ACHN (cell line): ENCODE measurements at regions not wholly inside any gene's neighbourhood (a gene's known extent, or its start where the extent isn't known, plus 50 kb on each side); places are given as distances from the start of the nearest gene placed in this dataset.
"Not testable (repeated sequence)": the region's sequence is repeated elsewhere in the genome, so short reads cannot be mapped to it uniquely, and the experiment has no call there.

Experiments
- DNase-seq: peaks from one replicate; pipeline ENCODE4 v3.0.0-alpha.2; 2015
- in situ Hi-C: cut with HindIII; loops from 2 replicates; pipeline ENCODE4 v1.10.0; 2017; ENCODE audit warnings: low sequenced_read_pairs, low pct_ligation_motif_present, low pct_unique_long_range_greater_than_20kb

DNA sequence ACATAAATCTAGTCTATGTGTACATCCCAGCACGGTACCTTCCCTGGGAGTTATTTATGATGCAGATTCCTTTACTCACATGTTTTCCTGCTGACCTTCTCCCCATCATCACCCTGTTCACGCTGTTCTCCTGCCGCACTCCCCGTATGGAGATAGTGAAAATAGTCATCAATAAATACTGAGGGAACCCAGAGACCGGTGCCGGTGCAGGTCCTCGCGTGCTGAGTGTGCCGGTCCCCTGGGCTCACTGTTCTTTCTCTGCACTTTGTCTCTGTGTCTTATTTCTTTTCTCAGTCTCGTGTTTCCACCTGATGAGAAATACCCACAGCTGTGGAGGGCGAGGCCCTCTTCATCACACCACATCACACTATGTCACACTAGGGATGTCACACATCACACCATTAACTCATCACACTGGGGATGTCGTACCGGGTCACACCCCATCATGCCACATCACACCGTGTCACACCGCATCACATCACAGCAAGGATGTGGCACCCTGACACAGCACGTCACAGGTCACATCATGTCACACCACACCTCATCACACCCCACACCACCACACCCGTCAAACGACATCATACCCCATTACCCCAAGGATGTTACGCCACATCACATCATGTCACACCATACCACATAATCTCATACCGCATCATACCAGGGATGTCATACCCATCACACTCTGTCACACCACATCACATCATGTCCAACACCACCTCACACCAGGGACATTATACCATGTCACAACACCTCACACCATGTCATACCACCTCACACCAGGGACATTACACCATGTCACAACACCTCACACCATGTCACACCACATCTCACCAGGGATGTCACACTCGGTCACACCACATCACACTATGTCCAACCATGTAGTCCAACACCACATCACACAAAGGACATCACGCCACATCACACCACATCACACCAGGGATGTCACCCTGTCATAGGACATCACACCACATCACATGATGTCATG, 207.0 kb downstream of the TMEM121 start:
- in situ Hi-C loops, result no loop called here
- no peak for DNase-seq

DNA sequence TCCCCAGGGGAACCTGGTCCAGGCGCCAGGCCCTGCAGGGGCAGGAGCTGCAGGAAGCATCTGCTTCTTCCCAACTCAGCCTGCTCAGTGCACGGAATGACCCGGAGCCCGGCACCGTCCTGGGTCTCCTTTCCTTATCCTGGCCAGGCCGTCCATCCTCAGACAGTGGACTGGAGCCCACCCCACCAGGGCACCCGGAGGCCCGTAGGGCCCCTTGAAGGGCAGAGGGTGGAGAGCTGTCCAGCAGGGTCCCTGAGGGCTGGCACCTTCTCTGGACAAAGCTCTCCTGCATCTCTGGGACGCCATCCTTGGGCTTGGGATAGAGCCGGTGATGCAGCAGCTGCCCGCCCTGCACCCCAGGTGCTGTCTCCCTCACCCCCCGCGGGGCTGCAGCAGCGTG, 207.9 kb downstream of the TMEM121 start:
- in situ Hi-C loops, DNase-seq: not testable (repeated sequence)

DNA sequence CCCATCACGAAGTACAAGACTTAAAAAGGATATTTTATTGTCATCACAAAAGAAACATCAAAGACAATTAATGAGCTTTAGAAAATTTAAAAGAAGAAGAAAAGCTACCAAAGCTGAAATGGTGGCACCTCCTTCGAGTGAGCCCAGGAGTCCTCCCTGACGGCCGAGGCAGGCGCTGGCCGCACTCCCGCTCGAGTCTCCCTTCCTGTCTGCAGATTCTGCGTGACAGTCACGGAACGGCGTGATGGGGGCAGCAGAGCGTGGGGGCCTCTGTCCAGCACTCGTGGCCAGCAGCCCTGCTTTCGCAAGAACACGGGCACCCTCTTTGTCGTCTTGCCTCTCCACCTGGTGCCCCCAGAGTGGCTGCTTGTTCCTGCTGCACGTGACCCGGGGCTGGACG, 209.9 kb downstream of the TMEM121 start:
- in situ Hi-C loops, DNase-seq: not testable (repeated sequence)

DNA sequence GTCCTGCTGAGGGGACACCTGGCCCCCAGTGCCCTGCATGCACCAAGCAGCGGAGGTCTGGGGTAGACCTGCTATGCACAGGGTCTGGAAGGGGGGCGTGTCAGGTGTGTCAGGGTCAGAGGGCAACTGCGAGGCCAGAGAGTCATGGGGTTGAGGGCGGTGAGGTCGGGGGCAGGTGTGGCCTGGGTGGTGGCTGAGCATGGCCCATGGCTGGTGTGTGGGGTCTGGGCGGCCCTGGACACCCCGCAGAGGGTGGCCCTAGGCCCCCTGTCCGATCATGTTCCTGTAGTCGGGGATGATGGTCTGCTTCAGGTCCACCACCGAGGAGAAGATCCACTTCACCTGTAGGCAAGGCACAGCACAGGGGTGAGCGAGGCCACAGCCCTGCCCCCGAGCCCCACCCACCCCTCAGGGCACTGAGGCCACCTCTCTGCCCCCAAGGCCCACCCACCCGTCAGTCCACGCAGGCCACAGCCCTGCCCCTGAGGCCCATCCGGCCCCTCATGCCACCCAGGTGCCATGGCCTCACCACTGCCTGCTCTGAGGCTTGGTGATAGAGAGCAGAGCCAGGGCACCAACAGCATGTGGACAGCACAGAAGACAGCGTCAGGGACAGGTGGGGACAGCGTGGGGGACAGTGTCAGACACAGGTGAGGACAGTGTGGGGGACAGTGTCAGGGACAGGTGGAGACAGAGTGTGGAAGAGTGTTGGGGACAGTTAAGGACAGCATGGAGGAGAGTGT, 211.3 kb downstream of the TMEM121 start:
- in situ Hi-C loops, result no loop called here
- DNase-seq, result no peak

GRCh38 chr14:105738638-105739037, 212.3 kb downstream of the TMEM121 start:
- in situ Hi-C loops, result no loop called here
- no peak for DNase-seq

GRCh38 chr14:105739331-105740102, 213.1 kb downstream of the TMEM121 start:
- no peak for DNase-seq
- in situ Hi-C loops, result no loop called here

DNA sequence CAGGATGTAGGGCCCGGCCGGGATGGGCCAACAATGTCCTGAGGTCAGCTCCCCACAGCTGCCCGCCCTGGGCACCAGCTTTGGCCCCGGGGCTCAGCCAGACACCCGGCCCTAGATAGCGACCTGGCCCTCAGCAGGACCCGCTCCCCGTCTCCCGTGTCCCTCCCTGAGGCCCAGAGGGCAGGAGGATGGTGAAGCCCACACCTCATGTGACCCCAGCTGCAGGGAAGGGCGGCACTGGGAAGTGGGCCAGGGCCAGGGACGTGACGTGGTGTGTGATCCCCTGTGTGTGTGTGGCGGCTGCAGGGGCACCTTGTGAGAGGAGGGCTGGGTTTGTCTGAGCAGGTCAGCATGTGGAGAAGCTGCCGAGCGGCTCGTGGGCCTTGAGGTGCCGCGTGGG, 213.9 kb downstream of the TMEM121 start:
- in situ Hi-C loops, DNase-seq: not testable (repeated sequence)

DNA sequence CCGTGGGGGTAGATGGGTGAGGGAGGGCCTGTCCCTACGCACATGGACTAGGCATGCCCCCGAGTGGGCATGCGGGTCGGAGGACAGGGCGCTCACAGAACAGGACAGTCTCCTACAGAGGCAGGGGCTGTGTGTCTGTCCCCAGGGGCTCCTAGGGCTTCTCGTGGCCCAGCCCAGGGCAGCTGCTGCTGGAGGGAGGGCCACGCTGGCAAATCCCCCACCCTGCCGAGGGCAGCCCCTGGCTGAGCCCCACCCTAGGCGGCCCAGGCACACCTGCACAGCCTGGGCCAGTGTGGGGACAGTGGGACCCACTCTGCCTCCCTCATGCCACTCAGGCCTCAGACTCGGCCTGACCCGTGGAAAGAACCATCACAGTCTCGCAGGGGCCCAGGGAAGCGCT, 214.6 kb downstream of the TMEM121 start:
- in situ Hi-C loops, DNase-seq: not testable (repeated sequence)

- in situ Hi-C loops, DNase-seq: not testable (repeated sequence)
These were observed 215.5 kb downstream of the TMEM121 start for GRCh38 chr14:105741707-105742530.

GRCh38 chr14:105742531-105742848, 216.1 kb downstream of the TMEM121 start:
- no peak for DNase-seq
- in situ Hi-C loops, result no loop called here

GRCh38 chr14:105742904-105743701, 216.7 kb downstream of the TMEM121 start:
- DNase-seq, in situ Hi-C loops: not testable (repeated sequence)

- DNase-seq, in situ Hi-C loops: not testable (repeated sequence)
These were observed 217.9 kb downstream of the TMEM121 start for GRCh38 chr14:105744213-105744787.

DNA sequence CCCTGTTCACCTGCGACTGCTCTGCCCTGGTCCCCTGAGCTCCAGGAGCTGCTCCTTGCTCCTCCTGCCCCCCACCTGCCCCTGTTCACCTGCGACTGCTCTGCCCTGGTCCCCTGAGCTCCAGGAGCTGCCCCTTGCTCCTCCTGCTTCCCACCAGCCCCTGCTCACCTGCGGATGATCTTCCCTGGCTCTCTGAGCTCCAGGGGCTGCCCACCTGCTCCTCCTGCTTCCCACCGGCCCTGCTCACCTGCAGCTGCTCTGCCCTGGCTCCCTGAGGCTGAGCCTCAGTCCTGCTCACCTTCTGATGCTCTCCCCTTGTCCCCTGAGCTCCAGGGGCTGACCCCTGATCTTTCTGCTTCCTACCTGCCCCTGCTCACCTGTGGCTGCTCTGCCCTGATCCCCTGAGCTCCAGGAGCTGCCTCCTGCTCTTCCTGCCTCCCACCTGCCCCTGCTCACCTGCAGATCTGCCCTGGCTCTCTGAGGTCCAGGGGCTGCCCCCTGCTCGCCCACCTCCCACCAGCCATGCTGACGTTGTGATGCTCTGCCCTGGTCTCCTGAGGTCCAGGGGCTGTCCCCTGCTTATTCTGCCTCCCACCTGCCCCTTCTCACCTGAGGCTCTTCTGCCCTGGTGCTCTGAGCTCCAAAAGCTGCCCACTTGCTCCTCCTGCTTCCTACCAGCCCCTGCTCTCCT, 219.2 kb downstream of the TMEM121 start:
- in situ Hi-C loops, result no loop called here
- DNase-seq, result no peak

DNA sequence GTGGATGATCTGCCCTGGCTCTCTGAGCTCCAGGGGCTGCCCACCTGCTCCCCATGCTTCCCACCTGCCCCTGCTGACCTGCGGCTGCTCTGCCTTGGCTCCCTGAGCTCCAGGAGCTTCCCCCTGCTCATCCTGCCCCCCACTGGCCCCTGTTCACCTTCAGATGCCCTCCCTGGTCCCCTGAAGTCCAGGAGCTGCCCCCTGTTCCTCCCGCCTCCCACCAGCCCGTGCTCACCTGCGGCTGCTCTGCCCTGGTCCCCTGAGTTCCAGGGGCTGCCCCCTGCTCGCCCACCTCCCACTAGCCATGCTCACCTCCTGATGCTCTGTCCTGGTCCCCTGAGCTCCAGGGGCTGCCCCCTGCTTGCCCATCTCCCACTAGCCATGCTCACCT, 219.7 kb downstream of the TMEM121 start:
- in situ Hi-C loops, result no loop called here

GRCh38 chr14:105746800-105747502, 220.6 kb downstream of the TMEM121 start:
- in situ Hi-C loops, DNase-seq: not testable (repeated sequence)

More for the DNA sequence above, 219.7 kb downstream of the TMEM121 start:
- DNase-seq, result no peak
